Stomach smooth muscle (tissue), 2 donors: ENCODE measurements at regions not wholly inside any gene's neighbourhood (a gene's known extent, or its start where the extent isn't known, plus 50 kb on each side); places are given as distances from the start of the nearest gene placed in this dataset.
"Not testable (repeated sequence)": the region's sequence is repeated elsewhere in the genome, so short reads cannot be mapped to it uniquely, and the experiment has no call there.

Experiments
- H3K27ac ChIP-seq: one replicate; pipeline ENCODE4 v1.7.0; 2013; ENCODE audit warnings: mild to moderate bottlenecking, low read length, inconsistent platforms
- H3K27me3 ChIP-seq, 2 donors: one replicate each; pipeline ENCODE4 v1.7.0; 2013; ENCODE audit warnings: low read length in 2 of 2; ENCODE audit not compliant: insufficient read depth in 2 of 2, control insufficient read depth in 1 of 2
- H3K36me3 ChIP-seq, 2 donors: one replicate each; pipeline ENCODE4 v1.7.0; 2013; ENCODE audit warnings: low read length in 2 of 2; ENCODE audit not compliant: control insufficient read depth in 2 of 2, insufficient read depth in 2 of 2
- H3K4me1 ChIP-seq: one replicate; pipeline ENCODE4 v1.7.0; 2013; ENCODE audit warnings: low read length; ENCODE audit not compliant: control insufficient read depth, insufficient read depth
- H3K4me3 ChIP-seq, 2 donors: one replicate each; pipeline ENCODE4 v1.7.0; 2013; ENCODE audit warnings: low read length in 2 of 2
- H3K9ac ChIP-seq, 2 donors: one replicate each; pipeline ENCODE4 v1.7.0; 2013; ENCODE audit warnings: low read length in 2 of 2, mild to moderate bottlenecking in 1 of 2
- H3K9me3 ChIP-seq, 2 donors: one replicate each; pipeline ENCODE4 v1.7.0; 2013; ENCODE audit warnings: low read length in 2 of 2; ENCODE audit not compliant: control insufficient read depth in 2 of 2
- donor health status: healthy.
- donor health status: Pancreatic carcinoma.

DNA sequence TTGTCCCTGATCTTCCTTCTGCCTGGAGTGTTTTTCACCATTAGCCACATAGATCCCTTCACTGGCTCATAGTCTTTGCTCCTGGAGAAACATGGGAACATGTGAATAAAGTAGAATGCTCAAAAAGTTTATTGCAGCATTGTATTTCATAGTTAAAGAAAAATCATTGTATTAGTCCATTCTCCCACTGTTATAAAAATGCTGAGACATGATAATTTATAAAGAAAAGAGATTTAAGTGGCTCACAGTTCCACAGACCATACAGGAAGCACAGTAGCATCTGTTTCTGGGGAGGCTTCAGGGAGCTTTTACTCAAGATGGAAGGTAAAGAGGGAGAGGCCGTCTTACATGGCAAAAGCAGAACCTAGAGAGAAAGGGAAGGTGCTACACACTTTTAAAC lies 238.3 kb upstream of the OR4E1 start:
- H3K27ac ChIP-seq = no peak overlapping the region
- no peaks in the 10 kb centered on the region for H3K4me1 ChIP-seq
- no peaks in the 10 kb centered on the region for H3K27me3 ChIP-seq
- H3K9me3 ChIP-seq = no peaks in the 10 kb centered on the region
- no peak overlapping the region for H3K9ac ChIP-seq
- no peak overlapping the region for H3K4me3 ChIP-seq
- H3K36me3 ChIP-seq = no peaks in the 10 kb centered on the region

GRCh38 chr14:21910260-21910659 lies 236.6 kb upstream of the OR4E1 start:
- no peak overlapping the region for H3K27ac ChIP-seq
- no peaks in the 10 kb centered on the region for H3K9me3 ChIP-seq
- no peaks in the 10 kb centered on the region for H3K36me3 ChIP-seq
- no peak overlapping the region for H3K4me3 ChIP-seq
- no peaks in the 10 kb centered on the region for H3K27me3 ChIP-seq
- H3K4me1 ChIP-seq = no peaks in the 10 kb centered on the region
- H3K9ac ChIP-seq = no peak overlapping the region

DNA sequence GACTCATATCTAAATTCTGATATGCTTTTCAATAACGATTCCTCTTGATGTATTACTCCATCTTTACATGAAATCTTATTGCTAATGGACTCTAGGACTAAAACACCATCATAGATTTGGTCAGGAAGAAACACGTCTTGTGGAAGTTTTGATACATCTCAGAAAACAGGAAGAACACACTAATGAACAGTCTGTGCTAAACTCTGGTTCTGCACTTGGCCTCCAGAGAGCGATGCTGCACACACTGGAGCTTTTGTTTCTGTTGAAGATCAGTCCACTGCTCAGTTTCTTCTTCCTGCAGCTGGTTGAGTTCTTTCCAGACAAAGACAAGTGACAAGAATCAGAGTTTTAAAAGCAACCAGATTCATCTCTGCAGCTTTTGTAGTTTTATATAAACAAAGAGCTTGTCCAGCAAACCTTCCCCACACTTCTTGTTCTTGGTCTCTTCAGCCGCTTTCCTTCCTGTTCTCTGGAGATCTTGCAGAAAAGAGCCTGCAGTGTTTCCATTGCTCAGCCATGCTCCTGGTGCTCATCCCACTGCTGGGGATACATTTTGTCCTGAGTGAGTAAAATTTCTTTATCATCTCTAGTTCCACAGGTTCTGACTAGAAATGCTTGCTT lies 229.1 kb upstream of the OR4E1 start:
- H3K36me3 ChIP-seq = no peaks in the 10 kb centered on the region
- no peak overlapping the region for H3K4me3 ChIP-seq
- H3K9ac ChIP-seq = no peak overlapping the region
- H3K9me3 ChIP-seq = no peaks in the 10 kb centered on the region
- H3K27me3 ChIP-seq = no peaks in the 10 kb centered on the region
- no peak overlapping the region for H3K27ac ChIP-seq
- no peaks in the 10 kb centered on the region for H3K4me1 ChIP-seq

- not testable (repeated sequence) for H3K27me3 ChIP-seq
These were observed 221.2 kb upstream of the OR4E1 start for GRCh38 chr14:21894898-21895194.

GRCh38 chr14:21894003-21894897 lies 220.6 kb upstream of the OR4E1 start:
- Histone ChIP-seq H3K9me3 (no peaks in the 10 kb centered on the region), H3K27ac (no peak overlapping the region), H3K36me3 (no peaks in the 10 kb centered on the region), H3K9ac (no peak overlapping the region), H3K27me3 (peaks cover 0 to 2% of the 10 kb centered on the region in 2 donors), H3K4me1 (no peaks in the 10 kb centered on the region), H3K4me3 (no peak overlapping the region)

More at GRCh38 chr14:21894898-21895194, 221.2 kb upstream of the OR4E1 start:
- not testable (repeated sequence) for H3K4me3 ChIP-seq, H3K9ac ChIP-seq, H3K4me1 ChIP-seq, H3K36me3 ChIP-seq, H3K27ac ChIP-seq, H3K9me3 ChIP-seq

DNA sequence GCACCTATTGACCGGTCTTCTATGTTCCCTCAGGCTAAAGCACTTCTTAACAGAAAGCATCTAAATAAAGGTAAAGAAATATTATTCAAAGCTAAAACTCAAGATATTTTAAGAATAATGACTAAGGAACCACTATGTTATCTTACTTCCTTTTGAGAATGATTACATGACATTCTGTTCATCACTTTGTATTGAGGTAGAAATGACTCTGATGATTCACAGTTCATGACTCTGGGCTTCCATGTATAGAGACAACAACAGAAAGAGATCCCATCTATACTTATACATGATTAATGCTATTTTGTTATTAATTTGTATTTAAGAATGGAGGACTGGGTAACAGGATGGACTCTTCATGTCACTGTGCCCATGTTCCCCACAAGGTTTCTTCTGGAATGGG lies 218.3 kb upstream of the OR4E1 start:
- H3K4me1 ChIP-seq = no peaks in the 10 kb centered on the region
- no peak overlapping the region for H3K27ac ChIP-seq
- no peaks in the 10 kb centered on the region for H3K36me3 ChIP-seq
- no peak overlapping the region for H3K9ac ChIP-seq
- H3K4me3 ChIP-seq = no peak overlapping the region
- peaks cover 0 to 2% of the 10 kb centered on the region in 2 donors for H3K27me3 ChIP-seq
- H3K9me3 ChIP-seq = no peaks in the 10 kb centered on the region

GRCh38 chr14:21884995-21885394 lies 211.4 kb upstream of the OR4E1 start:
- no peaks in the 10 kb centered on the region for H3K9me3 ChIP-seq
- H3K9ac ChIP-seq = no peak overlapping the region
- no peaks in the 10 kb centered on the region for H3K4me1 ChIP-seq
- no peaks in the 10 kb centered on the region for H3K27me3 ChIP-seq
- no peak overlapping the region for H3K27ac ChIP-seq
- H3K4me3 ChIP-seq = no peak overlapping the region
- H3K36me3 ChIP-seq = no peaks in the 10 kb centered on the region

- Histone ChIP-seq H3K27ac (no peak overlapping the region), H3K4me3 (no peak overlapping the region), H3K36me3 (no peaks in the 10 kb centered on the region), H3K9me3 (no peaks in the 10 kb centered on the region), H3K9ac (no peak overlapping the region), H3K27me3 (no peaks in the 10 kb centered on the region), H3K4me1 (no peaks in the 10 kb centered on the region)
These were observed 208.6 kb upstream of the OR4E1 start for GRCh38 chr14:21882226-21882625.

GRCh38 chr14:21880918-21881317 lies 207.3 kb upstream of the OR4E1 start:
- H3K27me3 ChIP-seq = no peaks in the 10 kb centered on the region
- H3K27ac ChIP-seq = no peak overlapping the region
- no peaks in the 10 kb centered on the region for H3K9me3 ChIP-seq
- H3K4me1 ChIP-seq = no peaks in the 10 kb centered on the region
- H3K9ac ChIP-seq = no peak overlapping the region
- H3K36me3 ChIP-seq = no peaks in the 10 kb centered on the region
- H3K4me3 ChIP-seq = no peak overlapping the region

- no peaks in the 10 kb centered on the region for H3K27me3 ChIP-seq
- H3K36me3 ChIP-seq = no peaks in the 10 kb centered on the region
- H3K4me1 ChIP-seq = no peaks in the 10 kb centered on the region
- H3K27ac ChIP-seq = no peak overlapping the region
- no peak overlapping the region for H3K9ac ChIP-seq
- no peak overlapping the region for H3K4me3 ChIP-seq
- H3K9me3 ChIP-seq = no peaks in the 10 kb centered on the region
These were observed 202.2 kb upstream of the OR4E1 start for GRCh38 chr14:21875791-21876190.

DNA sequence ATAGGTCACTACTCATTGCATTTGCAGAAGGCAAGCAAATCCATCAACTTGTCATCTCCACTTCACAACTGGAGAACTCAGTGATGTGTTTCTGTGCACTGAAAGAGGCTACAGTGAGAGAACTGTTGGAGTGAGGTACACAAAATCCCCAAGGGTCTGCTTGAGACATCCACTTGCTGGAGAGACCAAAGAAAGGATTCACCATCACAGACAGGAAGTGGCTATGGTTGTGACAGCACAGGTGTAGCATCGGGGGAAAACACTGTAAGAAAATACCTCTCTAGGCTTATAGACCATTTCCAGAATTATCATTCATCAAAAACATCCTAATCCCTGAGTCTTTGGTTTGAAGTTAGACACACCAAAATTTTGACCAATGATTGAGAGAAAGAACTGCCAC lies 201.3 kb upstream of the OR4E1 start:
- Histone ChIP-seq H3K36me3 (no peaks in the 10 kb centered on the region), H3K27me3 (no peaks in the 10 kb centered on the region), H3K27ac (no peak overlapping the region), H3K9me3 (no peaks in the 10 kb centered on the region), H3K4me1 (no peaks in the 10 kb centered on the region), H3K9ac (no peak overlapping the region), H3K4me3 (no peak overlapping the region)
